AG04450 (cell line): ENCODE measurements at regions not wholly inside any gene's neighbourhood (a gene's known extent, or its start where the extent isn't known, plus 50 kb on each side); places are given as distances from the start of the nearest gene placed in this dataset. TPM values are rescaled to one million over a fixed set of nuclear protein-coding genes. Genes with fewer than 3 reads are reported as not detected.

Experiments used
- CTCF ChIA-PET: fragments of 300-600, 350-600 bp; formaldehyde crosslinking; extraction: SDS; loops from one replicate; lab custom pipeline; 2022; ENCODE audit warnings: antibody characterized with exemption, inconsistent platforms; lab: Charles Lee
- POLR2A ChIA-PET: fragments of 350-600 bp; formaldehyde crosslinking; extraction: SDS; loops from one replicate; lab custom pipeline; 2021; ENCODE audit warnings: antibody characterized with exemption, inconsistent platforms; lab: Yijun Ruan, JAX
- DNase-seq: peaks from one replicate; pipeline ENCODE4 v3.0.0-alpha.2; 2011; ENCODE audit warnings: low read depth, low spot score
- H3K27ac ChIP-seq: one replicate; pipeline ENCODE4 v1.5.1; 2012; ENCODE audit warnings: low read depth, low read length, control low read depth
- H3K27me3 ChIP-seq: one replicate; pipeline ENCODE4 v1.6.0; 2012; ENCODE audit warnings: low read length; ENCODE audit not compliant: control insufficient read depth, insufficient read depth
- H3K4me3 ChIP-seq: 2 replicates; pipeline ENCODE4 v1.5.1; 2011; ENCODE audit warnings: mild to moderate bottlenecking, low read depth, low read length, control low read depth
- H3K9me3 ChIP-seq: 2 replicates; pipeline ENCODE4 v1.5.1; 2012; ENCODE audit warnings: low read length; ENCODE audit not compliant: control insufficient read depth, insufficient read depth
- CTCF ChIP-seq: IDR thresholded peaks from 2 replicates; pipeline ENCODE4 v1.5.1; 2011; ENCODE audit warnings: low read depth, low read length, control low read depth, inconsistent platforms
- small RNA-seq: library from RNA; depleted of rRNA; stranded (forward); fragments of <200 nt; gene quantifications from one replicate; pipeline ENCODE3, GENCODE V24; 2012; ENCODE audit warnings: low read depth; ENCODE audit not compliant: insufficient read length

GRCh38 chr10:44858988-44859387 lies 52.1 kb upstream of the TMEM72 start:
- Histone ChIP-seq H3K27ac (no peak overlapping the region), H3K27me3 (no peaks in the 10 kb centered on the region), H3K4me3 (no peak overlapping the region), H3K9me3 (peaks cover 6% of the 10 kb centered on the region)
- no peak for DNase-seq
- no peak for TF ChIP-seq CTCF
- POLR2A ChIA-PET: interaction anchor here (0.6 kb wide), 1 partner anchor 411 kb away, joined by 3 read pairs; no protein-coding TSS in a partner anchor
- CTCF ChIA-PET: interaction anchor here (0.6 to 3.1 kb wide), 12 partner anchors 9 to 1093 kb away, joined by 3 to 24 read pairs (median 6); no protein-coding TSS in a partner anchor

- H3K4me3 ChIP-seq: no peak overlapping the region
- H3K27me3 ChIP-seq: no peaks in the 10 kb centered on the region
- ChIA-PET CTCF (interaction anchor here (2.0 to 3.1 kb wide), 2 partner anchors 126 kb away, joined by 8 to 24 read pairs; no protein-coding TSS in a partner anchor), POLR2A (no interaction called here)
- no peak for DNase-seq
- no peak for TF ChIP-seq CTCF
- no peak overlapping the region for H3K27ac ChIP-seq
- peaks cover 7% of the 10 kb centered on the region for H3K9me3 ChIP-seq
These were observed 51.4 kb upstream of the TMEM72 start for GRCh38 chr10:44859546-44860285.

GRCh38 chr10:44860811-44861736 lies 50.1 kb upstream of the TMEM72 start:
- POLR2A ChIA-PET: interaction anchor here (0.6 kb wide), 1 partner anchor 15 kb away, joined by 3 read pairs; no protein-coding TSS in a partner anchor
- TF ChIP-seq CTCF: no peak
- no peak overlapping the region for H3K4me3 ChIP-seq
- CTCF ChIA-PET: interaction anchor here (0.6 to 2.0 kb wide), 4 partner anchors 127 to 1181 kb away, joined by 3 to 8 read pairs (median 4); no protein-coding TSS in a partner anchor
- no peaks in the 10 kb centered on the region for H3K27me3 ChIP-seq
- peaks cover 10% of the 10 kb centered on the region for H3K9me3 ChIP-seq
- H3K27ac ChIP-seq: no peak overlapping the region
- no peak for DNase-seq

Small RNA genes in the stretch of these regions (small RNA-seq; reads per million reads assigned to genes)
- not detected for gene AL356157.2
